ENCODE measurements at regions not wholly inside any gene's neighbourhood (a gene's known extent, or its start where the extent isn't known, plus 50 kb on each side); places are given as distances from the start of the nearest gene placed in this dataset.

DNA sequence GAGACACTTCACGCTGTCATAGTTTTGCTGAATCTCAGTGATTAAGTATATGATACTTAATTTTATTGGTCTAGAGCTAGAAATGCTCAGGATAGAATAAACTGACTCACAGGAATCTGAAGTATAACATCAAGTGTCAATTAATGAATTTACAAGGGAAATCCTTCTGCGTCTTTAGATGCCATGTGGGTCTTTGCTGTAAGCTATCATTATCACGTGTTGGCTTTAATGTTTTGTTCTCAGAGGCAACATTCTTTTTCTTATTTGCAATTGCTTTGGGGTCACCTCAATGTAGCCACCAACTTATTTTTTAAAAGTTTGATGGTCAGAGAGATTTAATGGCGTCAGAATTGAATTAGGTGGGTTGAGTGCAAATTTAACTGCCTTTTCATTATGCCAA, 680.1 kb upstream of the PTBP2 start:
- intact Hi-C loops (cut with DNase I; ENCODE audit: low total_unique reads) = loop anchor here (5.0 kb wide), 1 partner anchor 1016 kb away; no protein-coding TSS in a partner anchor

DNA sequence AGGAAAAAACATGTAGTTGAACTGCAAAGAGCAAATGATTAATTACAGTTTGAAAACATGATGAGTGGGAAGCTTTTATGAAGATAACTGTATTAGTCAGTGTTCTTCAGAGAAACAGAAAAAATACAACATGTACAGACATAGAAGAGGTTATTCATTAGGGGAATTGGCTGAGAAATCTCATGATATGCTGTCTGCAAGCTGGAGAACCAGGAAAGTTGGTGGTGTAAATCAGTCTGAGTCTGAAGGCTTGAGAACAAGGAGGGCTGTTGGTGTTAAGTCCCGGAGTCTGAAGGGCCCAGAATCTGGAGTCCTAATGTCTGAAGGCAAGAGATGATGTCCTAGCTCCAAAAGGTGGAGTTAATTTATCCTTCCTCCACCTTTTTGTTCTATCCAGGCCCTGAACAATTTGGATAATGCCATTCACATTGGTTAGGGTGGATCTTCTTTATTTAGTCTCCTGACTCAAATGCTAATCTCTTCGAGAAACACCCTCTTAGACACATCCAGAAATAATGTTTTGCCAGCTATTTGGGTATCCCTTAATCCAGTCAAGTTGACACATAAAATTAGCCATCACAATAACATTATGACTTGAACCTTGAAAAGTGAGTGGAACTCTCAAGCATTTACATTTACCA, 672.9 kb upstream of the PTBP2 start:
- Histone ChIP-seq H3K27me3 (no peaks in the 10 kb centered on the region), H3K4me3 (no peak overlapping the region), H3K27ac (no peak overlapping the region), H3K4me1 (no peaks in the 10 kb centered on the region), H3K36me3 (no peaks in the 10 kb centered on the region), H3K9me3 (no peaks in the 10 kb centered on the region)
- in situ Hi-C loops (cut with MboI; ENCODE audit: low pct_ligation_motif_present in 1 of 4, low pct_unique_long_range_greater_than_20kb in 1 of 4, low sequenced_read_pairs in 3 of 4) = no loop called here
- no peak for DNase-seq
- no peak for TF ChIP-seq EP300 (IDR thresholded peaks at IDR 0.05; ENCODE audit: low read depth)
- no peak for TF ChIP-seq POLR2A (IDR thresholded peaks at IDR 0.05)
- TF ChIP-seq POLR2AphosphoS5 (IDR thresholded peaks at IDR 0.05) = no peak
- TF ChIP-seq, protein P1, sequence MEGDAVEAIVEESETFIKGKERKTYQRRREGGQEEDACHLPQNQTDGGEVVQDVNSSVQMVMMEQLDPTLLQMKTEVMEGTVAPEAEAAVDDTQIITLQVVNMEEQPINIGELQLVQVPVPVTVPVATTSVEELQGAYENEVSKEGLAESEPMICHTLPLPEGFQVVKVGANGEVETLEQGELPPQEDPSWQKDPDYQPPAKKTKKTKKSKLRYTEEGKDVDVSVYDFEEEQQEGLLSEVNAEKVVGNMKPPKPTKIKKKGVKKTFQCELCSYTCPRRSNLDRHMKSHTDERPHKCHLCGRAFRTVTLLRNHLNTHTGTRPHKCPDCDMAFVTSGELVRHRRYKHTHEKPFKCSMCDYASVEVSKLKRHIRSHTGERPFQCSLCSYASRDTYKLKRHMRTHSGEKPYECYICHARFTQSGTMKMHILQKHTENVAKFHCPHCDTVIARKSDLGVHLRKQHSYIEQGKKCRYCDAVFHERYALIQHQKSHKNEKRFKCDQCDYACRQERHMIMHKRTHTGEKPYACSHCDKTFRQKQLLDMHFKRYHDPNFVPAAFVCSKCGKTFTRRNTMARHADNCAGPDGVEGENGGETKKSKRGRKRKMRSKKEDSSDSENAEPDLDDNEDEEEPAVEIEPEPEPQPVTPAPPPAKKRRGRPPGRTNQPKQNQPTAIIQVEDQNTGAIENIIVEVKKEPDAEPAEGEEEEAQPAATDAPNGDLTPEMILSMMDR (IDR thresholded peaks at IDR 0.05) = no peak
- WGBS, 2 donors (ENCODE audit: low coverage in 1 of 2) = 63 to 72% methylated on average over 2 of the region's 2 CpGs
- intact Hi-C loops (cut with DNase I; ENCODE audit: low total_unique reads) = no loop called here

More for the DNA sequence above, 680.1 kb upstream of the PTBP2 start:
- 74 to 81% methylated on average over 4 of the region's 4 CpGs for WGBS, 2 donors (ENCODE audit: low coverage in 1 of 2)
- no peak for DNase-seq
- H3K27me3 ChIP-seq = no peaks in the 10 kb centered on the region
- no peak overlapping the region for H3K27ac ChIP-seq
- H3K4me3 ChIP-seq = no peak overlapping the region
- TF ChIP-seq EP300 (IDR thresholded peaks at IDR 0.05; ENCODE audit: low read depth) = no peak
- TF ChIP-seq POLR2A (IDR thresholded peaks at IDR 0.05) = no peak
- TF ChIP-seq, protein P1 (IDR thresholded peaks at IDR 0.05) = no peak
- no peak for TF ChIP-seq POLR2AphosphoS5 (IDR thresholded peaks at IDR 0.05)
- no peaks in the 10 kb centered on the region for H3K4me1 ChIP-seq
- in situ Hi-C loops (cut with MboI; ENCODE audit: low pct_ligation_motif_present in 1 of 4, low pct_unique_long_range_greater_than_20kb in 1 of 4, low sequenced_read_pairs in 3 of 4) = no loop called here
- no peaks in the 10 kb centered on the region for H3K9me3 ChIP-seq
- no peaks in the 10 kb centered on the region for H3K36me3 ChIP-seq

DNA sequence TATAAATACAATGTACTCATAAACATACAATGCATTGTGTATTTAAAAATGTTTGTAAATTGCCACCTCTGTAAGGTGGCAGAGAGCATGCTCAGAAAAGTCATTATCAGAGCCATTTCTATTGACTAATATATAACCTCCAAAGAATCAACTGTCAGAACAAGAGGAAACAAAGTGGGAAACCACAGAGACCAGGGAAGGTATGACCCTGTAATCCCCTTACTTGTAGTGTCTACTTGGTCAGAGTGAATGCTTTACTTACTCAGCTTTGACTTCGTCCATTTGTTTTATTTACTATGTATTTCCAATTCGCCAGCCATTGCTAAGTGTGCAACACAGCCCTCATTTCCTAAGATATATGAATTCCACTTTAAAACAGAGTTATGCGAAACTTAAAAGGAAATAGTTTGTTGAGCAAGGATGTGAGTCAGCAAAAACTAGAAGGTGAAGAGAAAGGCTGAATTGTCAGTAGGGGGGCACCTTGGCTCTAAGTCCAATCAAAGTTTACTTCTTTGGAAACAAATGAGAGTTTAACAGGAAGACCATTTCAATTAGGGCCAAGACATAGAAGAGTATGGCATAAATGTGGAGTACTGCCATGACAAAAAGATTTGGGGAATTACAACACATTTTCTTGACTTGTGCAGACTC, 671.7 kb upstream of the PTBP2 start:
- no peak for DNase-seq
- TF ChIP-seq EP300 (IDR thresholded peaks at IDR 0.05; ENCODE audit: low read depth) (no peak), POLR2A (IDR thresholded peaks at IDR 0.05) (no peak), POLR2AphosphoS5 (IDR thresholded peaks at IDR 0.05) (no peak)
- TF ChIP-seq, protein P1 (IDR thresholded peaks at IDR 0.05) = no peak
- intact Hi-C loops (cut with DNase I; ENCODE audit: low total_unique reads) (no loop called here), in situ Hi-C loops (cut with MboI; ENCODE audit: low pct_ligation_motif_present in 1 of 4, low pct_unique_long_range_greater_than_20kb in 1 of 4, low sequenced_read_pairs in 3 of 4) (no loop called here)
- H3K27ac ChIP-seq = no peak overlapping the region
- H3K9me3 ChIP-seq = no peaks in the 10 kb centered on the region
- no peaks in the 10 kb centered on the region for H3K27me3 ChIP-seq
- H3K4me3 ChIP-seq = no peak overlapping the region
- no peaks in the 10 kb centered on the region for H3K36me3 ChIP-seq
- H3K4me1 ChIP-seq = no peaks in the 10 kb centered on the region
- 65 to 77% methylated on average over 3 of the region's 3 CpGs for WGBS, 2 donors (ENCODE audit: low coverage in 1 of 2)

DNA sequence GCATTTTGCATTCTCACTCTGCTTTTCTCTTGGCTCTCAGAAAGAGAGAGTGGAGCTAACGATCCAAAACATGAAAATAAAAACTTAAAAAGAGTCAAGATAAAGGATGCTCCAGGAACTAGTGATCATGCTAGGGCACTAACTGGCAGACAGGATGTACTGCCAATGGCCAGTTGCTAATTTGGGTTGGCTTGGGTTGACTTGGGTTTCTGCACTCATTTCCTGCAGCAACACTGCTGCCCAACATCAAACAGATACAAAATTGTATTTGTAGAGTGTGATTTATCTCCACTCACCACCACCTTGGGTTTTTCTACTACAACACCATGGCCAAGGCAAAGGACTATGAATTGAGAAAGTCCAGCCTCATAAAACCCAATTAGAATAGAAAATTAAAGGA, 662.3 kb upstream of the PTBP2 start:
- Histone ChIP-seq H3K4me1 (no peaks in the 10 kb centered on the region), H3K4me3 (no peak overlapping the region), H3K36me3 (no peaks in the 10 kb centered on the region), H3K9me3 (no peaks in the 10 kb centered on the region), H3K27ac (no peak overlapping the region), H3K27me3 (no peaks in the 10 kb centered on the region)
- DNase-seq = no peak
- in situ Hi-C loops (cut with MboI; ENCODE audit: low pct_ligation_motif_present in 1 of 4, low pct_unique_long_range_greater_than_20kb in 1 of 4, low sequenced_read_pairs in 3 of 4) = no loop called here
- WGBS, 2 donors (ENCODE audit: low coverage in 1 of 2) = 63 to 82% methylated on average over 1 of the region's 1 CpG
- intact Hi-C loops (cut with DNase I; ENCODE audit: low total_unique reads) = no loop called here
- no peak for TF ChIP-seq POLR2AphosphoS5 (IDR thresholded peaks at IDR 0.05)
- TF ChIP-seq, protein P1 (IDR thresholded peaks at IDR 0.05) = no peak
- TF ChIP-seq EP300 (IDR thresholded peaks at IDR 0.05; ENCODE audit: low read depth) = no peak
- no peak for TF ChIP-seq POLR2A (IDR thresholded peaks at IDR 0.05)
